Type B pancreatic cell (in vitro differentiated cells): ENCODE measurements at regions not wholly inside any gene's neighbourhood (a gene's known extent, or its start where the extent isn't known, plus 50 kb on each side); places are given as distances from the start of the nearest gene placed in this dataset.

Experiments used
- DNase-seq: peaks from one replicate; pipeline ENCODE4 v3.0.0; 2021; ENCODE audit warnings: mixed read lengths; ENCODE audit not compliant: unreplicated experiment; ENCODE audit errors: extremely low spot score
- H3K27ac Mint-ChIP-seq: 2 replicates; pipeline ENCODE4 v1.8.0; 2021; ENCODE audit warnings: mild to moderate bottlenecking, mixed read lengths
- H3K27me3 Mint-ChIP-seq: 2 replicates; pipeline ENCODE4 v1.8.0; 2021; ENCODE audit warnings: mixed read lengths
- H3K36me3 Mint-ChIP-seq: 2 replicates; pipeline ENCODE4 v1.8.0; 2021; ENCODE audit warnings: mixed read lengths
- H3K4me1 Mint-ChIP-seq: one replicate; pipeline ENCODE4 v1.8.0; 2021; ENCODE audit warnings: mixed read lengths; ENCODE audit not compliant: unreplicated experiment
- H3K4me3 Mint-ChIP-seq: 2 replicates; pipeline ENCODE4 v1.8.0; 2021; ENCODE audit warnings: mild to moderate bottlenecking, mixed read lengths
- H3K9me3 Mint-ChIP-seq: 2 replicates; pipeline ENCODE4 v1.8.0; 2021; ENCODE audit warnings: mixed read lengths
- TF ChIP-seq, protein P1 (sequence below): fragments of 200-600 bp; sonication (generic); conservative IDR thresholded peaks from 2 replicates; pipeline ENCODE4 v1.5.0; 2021; ENCODE audit warnings: antibody characterized with exemption, mild to moderate bottlenecking

GRCh38 chr10:105503714-105504113 is 862.6 kb downstream of the SORCS3 start:
- Mint-ChIP-seq H3K27ac (no peak overlapping the region), H3K4me3 (no peak overlapping the region), H3K27me3 (peaks cover 4% of the 10 kb centered on the region), H3K9me3 (no peaks in the 10 kb centered on the region), H3K36me3 (no peaks in the 10 kb centered on the region), H3K4me1 (no peaks in the 10 kb centered on the region)
- no peak for DNase-seq
- TF ChIP-seq, protein P1, sequence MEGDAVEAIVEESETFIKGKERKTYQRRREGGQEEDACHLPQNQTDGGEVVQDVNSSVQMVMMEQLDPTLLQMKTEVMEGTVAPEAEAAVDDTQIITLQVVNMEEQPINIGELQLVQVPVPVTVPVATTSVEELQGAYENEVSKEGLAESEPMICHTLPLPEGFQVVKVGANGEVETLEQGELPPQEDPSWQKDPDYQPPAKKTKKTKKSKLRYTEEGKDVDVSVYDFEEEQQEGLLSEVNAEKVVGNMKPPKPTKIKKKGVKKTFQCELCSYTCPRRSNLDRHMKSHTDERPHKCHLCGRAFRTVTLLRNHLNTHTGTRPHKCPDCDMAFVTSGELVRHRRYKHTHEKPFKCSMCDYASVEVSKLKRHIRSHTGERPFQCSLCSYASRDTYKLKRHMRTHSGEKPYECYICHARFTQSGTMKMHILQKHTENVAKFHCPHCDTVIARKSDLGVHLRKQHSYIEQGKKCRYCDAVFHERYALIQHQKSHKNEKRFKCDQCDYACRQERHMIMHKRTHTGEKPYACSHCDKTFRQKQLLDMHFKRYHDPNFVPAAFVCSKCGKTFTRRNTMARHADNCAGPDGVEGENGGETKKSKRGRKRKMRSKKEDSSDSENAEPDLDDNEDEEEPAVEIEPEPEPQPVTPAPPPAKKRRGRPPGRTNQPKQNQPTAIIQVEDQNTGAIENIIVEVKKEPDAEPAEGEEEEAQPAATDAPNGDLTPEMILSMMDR, result no peak

- Mint-ChIP-seq H3K36me3 (no peaks in the 10 kb centered on the region), H3K27me3 (peaks cover 4% of the 10 kb centered on the region), H3K4me1 (no peaks in the 10 kb centered on the region), H3K9me3 (no peaks in the 10 kb centered on the region), H3K27ac (no peak overlapping the region), H3K4me3 (no peak overlapping the region)
- TF ChIP-seq, protein P1, result no peak
- DNase-seq, result no peak
These were observed 861.0 kb downstream of the SORCS3 start for GRCh38 chr10:105502058-105502457.

DNA sequence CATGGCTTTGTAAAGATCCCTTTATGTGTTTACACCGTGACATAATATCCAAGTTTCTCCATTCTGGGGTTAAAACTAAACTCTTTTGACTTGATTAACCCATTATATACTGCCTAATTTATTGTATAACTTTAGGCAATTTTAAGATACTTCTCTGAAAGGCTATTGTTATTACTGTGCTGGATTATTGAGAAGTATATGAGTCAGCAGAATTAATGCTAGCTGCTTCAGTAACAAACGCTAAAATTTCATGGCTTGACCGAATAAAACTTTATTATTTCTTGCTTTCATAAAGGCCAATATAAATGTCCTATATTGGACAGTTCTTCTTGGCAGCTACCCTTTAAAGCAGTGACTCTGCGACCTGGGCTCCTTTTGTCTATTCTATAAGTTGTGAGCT is 853.9 kb downstream of the SORCS3 start:
- TF ChIP-seq, protein P1, result no peak
- peaks cover 19% of the 10 kb centered on the region for H3K27me3 Mint-ChIP-seq
- no peaks in the 10 kb centered on the region for H3K36me3 Mint-ChIP-seq
- H3K4me1 Mint-ChIP-seq, result no peaks in the 10 kb centered on the region
- H3K9me3 Mint-ChIP-seq, result no peaks in the 10 kb centered on the region
- DNase-seq, result no peak
- no peak overlapping the region for H3K27ac Mint-ChIP-seq
- no peak overlapping the region for H3K4me3 Mint-ChIP-seq

DNA sequence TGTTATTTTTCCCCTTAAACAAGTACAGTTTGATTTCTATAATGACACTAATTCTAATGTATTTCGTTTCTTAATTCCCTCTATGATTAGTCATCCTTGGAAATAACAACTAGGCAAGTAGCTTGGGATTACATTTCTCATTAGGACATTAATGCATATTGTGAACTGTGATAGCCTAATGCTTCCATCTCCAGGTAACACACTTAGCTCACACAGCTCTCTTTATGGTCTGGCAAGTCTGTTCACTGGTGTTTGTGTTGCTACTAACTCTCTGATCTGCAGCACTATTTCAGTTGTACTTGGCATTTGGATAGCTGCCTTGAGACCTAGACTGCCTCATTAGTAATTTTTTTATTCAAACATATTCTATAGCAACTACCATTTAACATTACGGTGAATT is 853.2 kb downstream of the SORCS3 start:
- H3K4me3 Mint-ChIP-seq, result no peak overlapping the region
- H3K27me3 Mint-ChIP-seq, result peaks cover 19% of the 10 kb centered on the region
- no peaks in the 10 kb centered on the region for H3K4me1 Mint-ChIP-seq
- no peak overlapping the region for H3K27ac Mint-ChIP-seq
- H3K36me3 Mint-ChIP-seq, result no peaks in the 10 kb centered on the region
- DNase-seq, result no peak
- TF ChIP-seq, protein P1, result no peak
- H3K9me3 Mint-ChIP-seq, result no peaks in the 10 kb centered on the region

- H3K4me3 Mint-ChIP-seq, result no peak overlapping the region
- DNase-seq, result no peak
- peaks cover 8% of the 10 kb centered on the region for H3K27me3 Mint-ChIP-seq
- H3K9me3 Mint-ChIP-seq, result no peaks in the 10 kb centered on the region
- H3K4me1 Mint-ChIP-seq, result no peaks in the 10 kb centered on the region
- no peak overlapping the region for H3K27ac Mint-ChIP-seq
- H3K36me3 Mint-ChIP-seq, result no peaks in the 10 kb centered on the region
- TF ChIP-seq, protein P1, result no peak
These were observed 832.1 kb downstream of the SORCS3 start for GRCh38 chr10:105473170-105473569.

GRCh38 chr10:105468759-105469158 is 827.7 kb downstream of the SORCS3 start:
- no peak for DNase-seq
- TF ChIP-seq, protein P1, result no peak
- Mint-ChIP-seq H3K4me1 (no peaks in the 10 kb centered on the region), H3K27me3 (peaks cover 11% of the 10 kb centered on the region), H3K36me3 (no peaks in the 10 kb centered on the region), H3K4me3 (no peak overlapping the region), H3K27ac (no peak overlapping the region), H3K9me3 (no peaks in the 10 kb centered on the region)
